ENCODE measurements at regions not wholly inside any gene's neighbourhood (a gene's known extent, or its start where the extent isn't known, plus 50 kb on each side); places are given as distances from the start of the nearest gene placed in this dataset.

GRCh38 chr15:39092761-39093160 is 488.1 kb upstream of the THBS1 start:
- no TSS peak for BruUV-seq (replicated peaks)
- H3K36me3 ChIP-seq (ENCODE audit: insufficient read depth, low read length, poor library complexity, severe bottlenecking), result no peaks in the 10 kb centered on the region
- H3K4me3 ChIP-seq (ENCODE audit: low read depth, low read length, poor library complexity, severe bottlenecking), result no peak overlapping the region
- ChIA-PET POLR2A (ENCODE audit: low non-redundant PET) (no interaction called here), CTCF (no interaction called here)
- no peaks in the 10 kb centered on the region for H3K4me1 ChIP-seq (ENCODE audit: insufficient read depth, low read length, poor library complexity, severe bottlenecking)
- H3K27ac ChIP-seq (ENCODE audit: low read depth, low read length, poor library complexity, severe bottlenecking), result no peak overlapping the region
- TF ChIP-seq EZH2 (IDR thresholded peaks at IDR 0.05; ENCODE audit: borderline replicate concordance, low read depth, low read length, poor library complexity, severe bottlenecking), result no peak
- TF ChIP-seq, protein P1, sequence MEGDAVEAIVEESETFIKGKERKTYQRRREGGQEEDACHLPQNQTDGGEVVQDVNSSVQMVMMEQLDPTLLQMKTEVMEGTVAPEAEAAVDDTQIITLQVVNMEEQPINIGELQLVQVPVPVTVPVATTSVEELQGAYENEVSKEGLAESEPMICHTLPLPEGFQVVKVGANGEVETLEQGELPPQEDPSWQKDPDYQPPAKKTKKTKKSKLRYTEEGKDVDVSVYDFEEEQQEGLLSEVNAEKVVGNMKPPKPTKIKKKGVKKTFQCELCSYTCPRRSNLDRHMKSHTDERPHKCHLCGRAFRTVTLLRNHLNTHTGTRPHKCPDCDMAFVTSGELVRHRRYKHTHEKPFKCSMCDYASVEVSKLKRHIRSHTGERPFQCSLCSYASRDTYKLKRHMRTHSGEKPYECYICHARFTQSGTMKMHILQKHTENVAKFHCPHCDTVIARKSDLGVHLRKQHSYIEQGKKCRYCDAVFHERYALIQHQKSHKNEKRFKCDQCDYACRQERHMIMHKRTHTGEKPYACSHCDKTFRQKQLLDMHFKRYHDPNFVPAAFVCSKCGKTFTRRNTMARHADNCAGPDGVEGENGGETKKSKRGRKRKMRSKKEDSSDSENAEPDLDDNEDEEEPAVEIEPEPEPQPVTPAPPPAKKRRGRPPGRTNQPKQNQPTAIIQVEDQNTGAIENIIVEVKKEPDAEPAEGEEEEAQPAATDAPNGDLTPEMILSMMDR (conservative IDR thresholded peaks at IDR 0.05; ENCODE audit: low read depth, low read length), result no peak
- no peaks in the 10 kb centered on the region for H3K9me3 ChIP-seq (ENCODE audit: low read depth, low read length, poor library complexity, severe bottlenecking)
- H3K27me3 ChIP-seq (replicated peaks; ENCODE audit: insufficient read depth, low read depth, low read length, poor library complexity), result no peaks in the 10 kb centered on the region
- intact Hi-C loops (cut with micrococcal nuclease; ENCODE audit: unreplicated experiment), result no loop called here
- no peak for DNase-seq (ENCODE audit: low spot score)

- POLR2A ChIA-PET (ENCODE audit: low non-redundant PET), result no interaction called here
- no TSS peak for BruUV-seq (replicated peaks)
- Histone ChIP-seq H3K36me3 (ENCODE audit: insufficient read depth, low read length, poor library complexity, severe bottlenecking) (no peaks in the 10 kb centered on the region), H3K27me3 (replicated peaks; ENCODE audit: insufficient read depth, low read depth, low read length, poor library complexity) (no peaks in the 10 kb centered on the region), H3K9me3 (ENCODE audit: low read depth, low read length, poor library complexity, severe bottlenecking) (no peaks in the 10 kb centered on the region), H3K4me3 (ENCODE audit: low read depth, low read length, poor library complexity, severe bottlenecking) (no peak overlapping the region), H3K27ac (ENCODE audit: low read depth, low read length, poor library complexity, severe bottlenecking) (no peak overlapping the region), H3K4me1 (ENCODE audit: insufficient read depth, low read length, poor library complexity, severe bottlenecking) (no peaks in the 10 kb centered on the region)
- CTCF ChIA-PET, result no interaction called here
- TF ChIP-seq, protein P1 (conservative IDR thresholded peaks at IDR 0.05; ENCODE audit: low read depth, low read length), result no peak
- no peak for TF ChIP-seq EZH2 (IDR thresholded peaks at IDR 0.05; ENCODE audit: borderline replicate concordance, low read depth, low read length, poor library complexity, severe bottlenecking)
- intact Hi-C loops (cut with micrococcal nuclease; ENCODE audit: unreplicated experiment), result no loop called here
- DNase-seq (ENCODE audit: low spot score), result no peak
Observed at GRCh38 chr15:39094116-39094515, 486.8 kb upstream of the THBS1 start.

DNA sequence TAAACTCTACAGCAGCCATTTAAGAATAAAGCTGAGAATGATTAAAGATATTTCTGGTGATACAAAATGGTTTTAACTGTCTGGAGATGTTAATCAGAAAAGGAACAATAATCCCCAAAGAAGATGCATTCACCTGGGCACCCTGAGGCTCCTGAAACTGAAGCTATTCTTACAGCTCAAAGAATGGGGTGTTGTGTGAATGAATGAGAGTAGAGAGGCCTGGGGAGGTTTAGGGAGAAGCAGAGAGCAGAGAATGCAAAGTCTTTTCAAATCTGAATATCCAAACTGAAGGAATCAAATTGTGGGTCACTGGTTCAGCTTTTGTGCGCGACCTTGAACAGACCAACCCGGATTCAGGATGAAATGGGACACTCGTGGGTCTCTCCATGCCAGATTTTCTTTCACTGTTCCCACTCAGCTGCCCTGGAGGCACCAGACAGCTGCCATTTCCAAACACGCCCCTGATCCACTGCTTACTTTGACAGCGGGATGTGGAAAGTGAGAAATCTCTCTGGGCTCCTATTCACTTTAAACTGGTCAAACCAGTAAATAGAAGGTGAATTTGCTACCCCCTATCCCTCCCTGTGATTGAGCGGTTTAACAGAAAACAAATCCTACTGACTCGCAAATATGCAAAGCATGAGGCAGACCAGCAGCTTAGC is 485.5 kb upstream of the THBS1 start:
- ChIA-PET POLR2A (ENCODE audit: low non-redundant PET) (no interaction called here), CTCF (no interaction called here)
- no peak overlapping the region for H3K4me3 ChIP-seq (ENCODE audit: low read depth, low read length, poor library complexity, severe bottlenecking)
- intact Hi-C loops (cut with micrococcal nuclease; ENCODE audit: unreplicated experiment), result no loop called here
- H3K9me3 ChIP-seq (ENCODE audit: low read depth, low read length, poor library complexity, severe bottlenecking), result no peaks in the 10 kb centered on the region
- TF ChIP-seq, protein P1 (conservative IDR thresholded peaks at IDR 0.05; ENCODE audit: low read depth, low read length), result no peak
- no peak for TF ChIP-seq EZH2 (IDR thresholded peaks at IDR 0.05; ENCODE audit: borderline replicate concordance, low read depth, low read length, poor library complexity, severe bottlenecking)
- H3K27ac ChIP-seq (ENCODE audit: low read depth, low read length, poor library complexity, severe bottlenecking), result no peak overlapping the region
- no peaks in the 10 kb centered on the region for H3K36me3 ChIP-seq (ENCODE audit: insufficient read depth, low read length, poor library complexity, severe bottlenecking)
- BruUV-seq (replicated peaks), result no TSS peak
- H3K27me3 ChIP-seq (replicated peaks; ENCODE audit: insufficient read depth, low read depth, low read length, poor library complexity), result no peaks in the 10 kb centered on the region
- no peaks in the 10 kb centered on the region for H3K4me1 ChIP-seq (ENCODE audit: insufficient read depth, low read length, poor library complexity, severe bottlenecking)
- DNase-seq (ENCODE audit: low spot score), result no peak
